H1 (cell line): ENCODE measurements at regions not wholly inside any gene's neighbourhood (a gene's known extent, or its start where the extent isn't known, plus 50 kb on each side); places are given as distances from the start of the nearest gene placed in this dataset.

Experiments
- CTCF ChIA-PET: fragments of 300-600 bp; sonication (Branson Sonifier 250); formaldehyde crosslinking; loops from one replicate; lab custom pipeline; 2021; ENCODE audit not compliant: partially characterized antibody; lab: Charles Lee
- POLR2A ChIA-PET: fragments of 300-600 bp; sonication (Branson Sonifier 250); formaldehyde crosslinking; loops from one replicate; lab custom pipeline; 2021; ENCODE audit warnings: inconsistent platforms; ENCODE audit not compliant: partially characterized antibody; lab: Charles Lee
- DNase-seq, 2 experiments: peaks; one replicate each; pipeline versions ENCODE4 v3.0.0 to v3.0.0-alpha.2; 2010 to 2022; ENCODE audit warnings: low spot score in 2 of 2, low read depth in 1 of 2, mixed read lengths in 1 of 2
- FAIRE-seq: peaks from 2 replicates; lab custom pipeline; 2011; peaks lifted over from hg19 to GRCh38; lab: Jason Lieb, UNC
- H2AFZ ChIP-seq: 2 replicates; pipeline ENCODE4 v1.8.1; 2012; ENCODE audit warnings: low read length, inconsistent platforms
- H2AK5ac ChIP-seq: 2 replicates; pipeline ENCODE4 v1.6.1; 2013; ENCODE audit warnings: low read depth, low read length
- H2BK120ac ChIP-seq: replicated peaks from 2 replicates; pipeline ENCODE3; 2013; ENCODE audit warnings: low read depth, low read length, inconsistent platforms
- H2BK12ac ChIP-seq: 2 replicates; pipeline ENCODE4 v1.6.1; 2013; ENCODE audit warnings: low read depth, low read length
- H2BK15ac ChIP-seq: 2 replicates; pipeline ENCODE4 v1.6.1; 2013; ENCODE audit warnings: low read length
- H2BK20ac ChIP-seq: 2 replicates; pipeline ENCODE4 v1.6.1; 2013; ENCODE audit warnings: low read length
- H2BK5ac ChIP-seq: 2 replicates; pipeline ENCODE4 v1.6.1; 2013; ENCODE audit warnings: low read depth, low read length
- H3K14ac ChIP-seq: 2 replicates; pipeline ENCODE4 v1.6.1; 2013; ENCODE audit warnings: inconsistent platforms; ENCODE audit not compliant: insufficient read length
- H3K18ac ChIP-seq: 2 replicates; pipeline ENCODE4 v1.6.1; 2013; ENCODE audit warnings: low read length; ENCODE audit errors: extremely low read depth
- H3K23ac ChIP-seq: 2 replicates; pipeline ENCODE4 v1.6.1; 2013; ENCODE audit warnings: inconsistent platforms; ENCODE audit not compliant: insufficient read length
- H3K23me2 ChIP-seq: 2 replicates; pipeline ENCODE4 v1.6.1; 2013; ENCODE audit warnings: low read depth, low read length
- H3K27ac ChIP-seq: 2 replicates; pipeline ENCODE4 v1.6.1; 2011; ENCODE audit warnings: low read depth, low read length, inconsistent platforms
- H3K27me3 ChIP-seq, 4 experiments: replicated peaks in 1 of 4; 1 replicate in 1 of 4; 2 replicates in 3 of 4; pipeline versions ENCODE4 v1.6.1 to v1.8.1; 2011 to 2013; ENCODE audit warnings: low read length in 3 of 4, mild to moderate bottlenecking in 3 of 4, inconsistent platforms in 2 of 4, mixed read lengths in 2 of 4, moderate library complexity in 1 of 4; ENCODE audit not compliant: control insufficient read depth in 3 of 4, insufficient read depth in 3 of 4; ENCODE audit errors: extremely low read depth in 1 of 4
- H3K36me3 ChIP-seq, 4 experiments: 2 replicates each; pipeline versions ENCODE4 v1.6.1 to v1.8.1; 2011 to 2013; ENCODE audit warnings: mild to moderate bottlenecking in 4 of 4, low read length in 3 of 4, moderate library complexity in 2 of 4, control low read depth in 1 of 4, inconsistent platforms in 1 of 4; ENCODE audit not compliant: insufficient read depth in 4 of 4, control insufficient read depth in 2 of 4
- H3K4ac ChIP-seq: replicated peaks from 2 replicates; pipeline ENCODE3; 2013; ENCODE audit warnings: low read length, low read depth, mixed read lengths, inconsistent platforms; ENCODE audit not compliant: insufficient read length
- H3K4me1 ChIP-seq, 4 experiments: replicated peaks in 1 of 4; 1 replicate in 1 of 4; 2 replicates in 3 of 4; pipeline versions ENCODE4 v1.6.1 to v1.8.1; 2011 to 2013; ENCODE audit warnings: low read length in 3 of 4, inconsistent platforms in 2 of 4, mixed read lengths in 1 of 4; ENCODE audit not compliant: insufficient read depth in 4 of 4, control insufficient read depth in 3 of 4
- H3K4me2 ChIP-seq, 2 experiments: 2 replicates each; pipeline versions ENCODE4 v1.6.1 to v1.8.1; 2011 to 2013; ENCODE audit warnings: low read depth in 2 of 2, low read length in 2 of 2, control low read depth in 1 of 2, inconsistent platforms in 1 of 2, mild to moderate bottlenecking in 1 of 2; ENCODE audit not compliant: insufficient read depth in 1 of 2
- H3K4me3 ChIP-seq, 4 experiments: fragments of 200-600, 300-600 bp in 1 of 4; sonication (generic), shearing (Covaris generic), sonication (Bioruptor Twin) in 1 of 4; 2 replicates each; pipeline versions ENCODE4 v1.5.1 to v1.8.1; 2011 to 2016; ENCODE audit warnings: low read length in 4 of 4, low read depth in 3 of 4, control low read depth in 2 of 4, inconsistent platforms in 2 of 4, mild to moderate bottlenecking in 2 of 4, mixed read lengths in 1 of 4, moderate library complexity in 1 of 4; ENCODE audit not compliant: insufficient read depth in 2 of 4; ENCODE audit errors: extremely low read depth in 1 of 4
- H3K56ac ChIP-seq: replicated peaks from 2 replicates; pipeline ENCODE3; 2013; ENCODE audit warnings: low read depth, mild to moderate bottlenecking, mixed read lengths, low read length, inconsistent platforms; ENCODE audit not compliant: insufficient read length
- H3K79me1 ChIP-seq: 2 replicates; pipeline ENCODE4 v1.6.1; 2013; ENCODE audit warnings: low read depth, low read length, control low read depth
- H3K79me2 ChIP-seq, 2 experiments: 2 replicates each; pipeline versions ENCODE4 v1.6.1 to v1.8.1; 2012 to 2013; ENCODE audit warnings: low read length in 2 of 2, mild to moderate bottlenecking in 2 of 2, inconsistent platforms in 1 of 2; ENCODE audit not compliant: insufficient read depth in 2 of 2, control insufficient read depth in 1 of 2
- H3K9ac ChIP-seq, 4 experiments: replicated peaks in 1 of 4; 1 replicate in 1 of 4; 2 replicates in 3 of 4; pipeline versions ENCODE4 v1.6.1 to v1.8.1; 2011 to 2013; ENCODE audit warnings: low read depth in 3 of 4, low read length in 3 of 4, control low read depth in 2 of 4, mild to moderate bottlenecking in 2 of 4, moderate library complexity in 2 of 4, inconsistent platforms in 1 of 4; ENCODE audit errors: extremely low read depth in 1 of 4
- H3K9me3 ChIP-seq, 2 experiments: 2 replicates each; pipeline versions ENCODE4 v1.6.1 to v1.8.1; 2012 to 2013; ENCODE audit warnings: mild to moderate bottlenecking in 2 of 2, moderate library complexity in 2 of 2, control low read depth in 1 of 2, inconsistent platforms in 1 of 2, low read depth in 1 of 2, low read length in 1 of 2, mixed read lengths in 1 of 2; ENCODE audit not compliant: insufficient read depth in 2 of 2
- H4K20me1 ChIP-seq, 2 experiments: replicated peaks in 1 of 2; 2 replicates each; pipeline versions ENCODE3 to v1.8.1; 2011 to 2013; ENCODE audit warnings: inconsistent platforms in 2 of 2, low read length in 2 of 2, mild to moderate bottlenecking in 1 of 2; ENCODE audit not compliant: insufficient read depth in 2 of 2, control insufficient read depth in 1 of 2
- H4K5ac ChIP-seq: 2 replicates; pipeline ENCODE4 v1.6.1; 2013; ENCODE audit warnings: low read length, low read depth, mixed read lengths, inconsistent platforms; ENCODE audit not compliant: insufficient read length
- H4K8ac ChIP-seq: 2 replicates; pipeline ENCODE4 v1.8.0; 2013; ENCODE audit warnings: mild to moderate bottlenecking, moderate library complexity, low read length, inconsistent platforms; ENCODE audit not compliant: insufficient read depth; ENCODE audit errors: extremely low read depth
- H4K91ac ChIP-seq: replicated peaks from 2 replicates; pipeline ENCODE3; 2013; ENCODE audit warnings: low read length, mixed read lengths, inconsistent platforms; ENCODE audit not compliant: insufficient read length
- ASH2L ChIP-seq: fragments of 200-600, 300-600 bp; sonication (generic); IDR thresholded peaks from one replicate; pipeline ENCODE4 v1.7.1; 2017; ENCODE audit warnings: low read length
- CBX5 ChIP-seq: fragments of 300-800, 300-1000 bp; sonication (generic); IDR thresholded peaks from 2 replicates; pipeline ENCODE4 v1.7.1; 2016; ENCODE audit warnings: antibody characterized with exemption, low read length, low read depth
- CHD1 ChIP-seq: IDR thresholded peaks from 2 replicates; pipeline ENCODE4 v1.6.1; 2012; ENCODE audit warnings: low read depth, low read length, improper control_type of control experiment
- E2F6 ChIP-seq: IDR thresholded peaks from 2 replicates; pipeline ENCODE4 v1.6.1; 2012; ENCODE audit warnings: inconsistent platforms
- EGR1 ChIP-seq: IDR thresholded peaks from 2 replicates; pipeline ENCODE4 v1.6.1; 2011; ENCODE audit warnings: low read depth, low read length, borderline replicate concordance
- FOSL1 ChIP-seq: IDR thresholded peaks from 2 replicates; pipeline ENCODE4 v1.6.1; 2011; ENCODE audit warnings: mild to moderate bottlenecking, low read depth, low read length, moderate library complexity; ENCODE audit not compliant: insufficient read depth
- KDM1A ChIP-seq: fragments of 200-600, 300-600 bp; sonication (generic); IDR thresholded peaks from 2 replicates; pipeline ENCODE4 v1.7.1; 2016; ENCODE audit warnings: mild to moderate bottlenecking, low read length, borderline replicate concordance
- NANOG ChIP-seq: IDR thresholded peaks from 2 replicates; pipeline ENCODE4 v1.6.1; 2011; ENCODE audit warnings: low read length, low read depth, mild to moderate bottlenecking, inconsistent platforms; ENCODE audit not compliant: insufficient read depth, poor library complexity, severe bottlenecking
- POLR2A ChIP-seq, 2 experiments: IDR thresholded peaks; 1 replicate in 1 of 2; 2 replicates in 1 of 2; pipeline ENCODE4 v1.6.1; 2011; ENCODE audit warnings: low read depth in 2 of 2, low read length in 2 of 2, mild to moderate bottlenecking in 2 of 2; ENCODE audit errors: control extremely low read depth in 1 of 2
- POU5F1 ChIP-seq: IDR thresholded peaks from 2 replicates; pipeline ENCODE4 v1.6.1; 2011; ENCODE audit warnings: low read depth, mild to moderate bottlenecking, low read length, moderate library complexity
- SIRT6 ChIP-seq: IDR thresholded peaks from one replicate; pipeline ENCODE4 v1.7.1; 2012; ENCODE audit warnings: low read length, inconsistent platforms
- TAF1 ChIP-seq: IDR thresholded peaks from 2 replicates; pipeline ENCODE4 v1.6.1; 2011; ENCODE audit warnings: mild to moderate bottlenecking, low read depth, low read length
- YY1 ChIP-seq: IDR thresholded peaks from 2 replicates; pipeline ENCODE4 v1.6.1; 2011; ENCODE audit warnings: low read depth, mild to moderate bottlenecking, low read length
- WGBS, 2 experiments: shearing (Covaris generic) in 1 of 2; methylation state at CpG; one replicate each; pipeline versions ENCODE4 v1.1.6 to v1.1.7; 2013 to 2015; ENCODE audit warnings: low lambda C conversion rate in 2 of 2, mixed read lengths in 2 of 2, inconsistent platforms in 1 of 2, low coverage in 1 of 2, missing lambda C conversion rate in 1 of 2; ENCODE audit not compliant: insufficient replicate concordance in 2 of 2, insufficient coverage in 1 of 2, insufficient read length in 1 of 2; ENCODE audit errors: extremely low coverage in 1 of 2, missing lambda C conversion rate in 1 of 2; 5-methylcytosine and 5-hydroxymethylcytosine counted together

- no peak overlapping the region for H2BK120ac ChIP-seq
- H3K14ac ChIP-seq = no peak overlapping the region
- no peak overlapping the region for H3K4ac ChIP-seq
- H3K23me2 ChIP-seq = no peaks in the 10 kb centered on the region
- ChIA-PET CTCF (interaction anchor here (0.7 to 2.4 kb wide), 3 partner anchors 10 to 18 kb away, joined by 3 to 7 read pairs (median 4); no protein-coding TSS in a partner anchor), POLR2A (no interaction called here)
- H2BK12ac ChIP-seq = no peak overlapping the region
- H3K79me2 ChIP-seq = no peaks in the 10 kb centered on the region
- H3K4me1 ChIP-seq = peaks cover 0 to 3% (median 0%) of the 10 kb centered on the region in 4 experiments; a peak in 1 of 7 replicates
- no peak overlapping the region for H3K27ac ChIP-seq
- FAIRE-seq = no peak
- TF ChIP-seq E2F6 = no peak
- TF ChIP-seq POLR2A (IDR thresholded peaks at IDR 0.05; ENCODE audit: control extremely low read depth in 1 of 2, low read depth in 2 of 2, low read length in 2 of 2) = no peak
- TF ChIP-seq ASH2L = no peak
- no peak for TF ChIP-seq CHD1
- no peak for TF ChIP-seq YY1
- TF ChIP-seq TAF1 = no peak
- TF ChIP-seq CBX5 = no peak
- no peak for TF ChIP-seq NANOG
- no peak for TF ChIP-seq KDM1A
- no peak for TF ChIP-seq FOSL1
- no peak for TF ChIP-seq POU5F1
- TF ChIP-seq EGR1 = no peak
- no peak for TF ChIP-seq SIRT6
- 87% methylated on average over 1 of the region's 1 CpG; no CpG with 5 or more reads in 1 of the 2 experiments for WGBS, 2 experiments
- no peak overlapping the region for H4K91ac ChIP-seq
- no peak overlapping the region for H4K5ac ChIP-seq
- H3K56ac ChIP-seq = no peak overlapping the region
- no peaks in the 10 kb centered on the region for H4K20me1 ChIP-seq
- no peak overlapping the region for H2BK15ac ChIP-seq
- no peaks in the 10 kb centered on the region for H3K79me1 ChIP-seq
- H2BK20ac ChIP-seq = no peak overlapping the region
- no peak overlapping the region for H4K8ac ChIP-seq
- no peak overlapping the region for H3K4me2 ChIP-seq
- DNase-seq = no peak
- H3K9me3 ChIP-seq = no peaks in the 10 kb centered on the region
- no peak overlapping the region for H2AFZ ChIP-seq
- H3K4me3 ChIP-seq = no peak overlapping the region
- H2BK5ac ChIP-seq = no peak overlapping the region
- no peak overlapping the region for H3K23ac ChIP-seq
- H3K36me3 ChIP-seq = no peaks in the 10 kb centered on the region
- no peak overlapping the region for H3K9ac ChIP-seq
- no peak overlapping the region for H3K18ac ChIP-seq
- H2AK5ac ChIP-seq = no peak overlapping the region
- H3K27me3 ChIP-seq = no peaks in the 10 kb centered on the region
These were observed 83.4 kb upstream of the STT3B start for GRCh38 chr3:31449318-31449717.
